Endothelial cell (in vitro differentiated cells): ENCODE measurements at regions not wholly inside any gene's neighbourhood (a gene's known extent, or its start where the extent isn't known, plus 50 kb on each side); places are given as distances from the start of the nearest gene placed in this dataset.

Experiments
- DNase-seq: peaks from one replicate; pipeline ENCODE4 v3.0.0; 2021; ENCODE audit warnings: low spot score
- H3K27ac Mint-ChIP-seq: one replicate; pipeline ENCODE4 v1.8.0; 2021; ENCODE audit warnings: mixed read lengths, inconsistent platforms; ENCODE audit not compliant: unreplicated experiment
- H3K27me3 Mint-ChIP-seq: one replicate; pipeline ENCODE4 v1.8.0; 2021; ENCODE audit warnings: mild to moderate bottlenecking, moderate library complexity, mixed read lengths, inconsistent platforms; ENCODE audit not compliant: unreplicated experiment
- H3K36me3 Mint-ChIP-seq: one replicate; pipeline ENCODE4 v1.8.0; 2021; ENCODE audit warnings: mild to moderate bottlenecking, low read depth, mixed read lengths, inconsistent platforms; ENCODE audit not compliant: unreplicated experiment
- H3K4me1 Mint-ChIP-seq: one replicate; pipeline ENCODE4 v1.8.0; 2021; ENCODE audit warnings: mild to moderate bottlenecking, mixed read lengths, inconsistent platforms; ENCODE audit not compliant: unreplicated experiment
- H3K4me3 Mint-ChIP-seq: one replicate; pipeline ENCODE4 v1.8.0; 2021; ENCODE audit warnings: mild to moderate bottlenecking, mixed read lengths, inconsistent platforms; ENCODE audit not compliant: unreplicated experiment
- H3K9me3 Mint-ChIP-seq: one replicate; pipeline ENCODE4 v1.8.0; 2021; ENCODE audit warnings: mixed read lengths, inconsistent platforms; ENCODE audit not compliant: unreplicated experiment
- CTCF ChIP-seq: fragments of 200-600 bp; sonication (generic); IDR thresholded peaks from one replicate; pipeline ENCODE4 v1.5.0; 2021; ENCODE audit warnings: antibody characterized with exemption; ENCODE audit not compliant: unreplicated experiment

GRCh38 chr11:119892311-119892808 is 163.4 kb upstream of the NECTIN1 start:
- Mint-ChIP-seq H3K4me1 (peaks cover 7% of the 10 kb centered on the region), H3K27ac (no peak overlapping the region), H3K4me3 (no peak overlapping the region), H3K36me3 (no peaks in the 10 kb centered on the region), H3K9me3 (no peaks in the 10 kb centered on the region), H3K27me3 (peaks cover 7% of the 10 kb centered on the region)
- no peak for TF ChIP-seq CTCF
- DNase-seq = no peak

GRCh38 chr11:119891055-119891768 is 162.2 kb upstream of the NECTIN1 start:
- no peak for TF ChIP-seq CTCF
- H3K4me3 Mint-ChIP-seq = no peak overlapping the region
- no peaks in the 10 kb centered on the region for H3K9me3 Mint-ChIP-seq
- H3K27me3 Mint-ChIP-seq = peaks cover 7% of the 10 kb centered on the region
- peaks cover 5% of the 10 kb centered on the region for H3K4me1 Mint-ChIP-seq
- DNase-seq = no peak
- no peak overlapping the region for H3K27ac Mint-ChIP-seq
- no peaks in the 10 kb centered on the region for H3K36me3 Mint-ChIP-seq

GRCh38 chr11:119890466-119890865 is 161.5 kb upstream of the NECTIN1 start:
- Mint-ChIP-seq H3K36me3 (no peaks in the 10 kb centered on the region), H3K4me1 (peaks cover 5% of the 10 kb centered on the region)

GRCh38 chr11:119889728-119890280 is 160.8 kb upstream of the NECTIN1 start:
- Mint-ChIP-seq H3K36me3 (no peaks in the 10 kb centered on the region), H3K27ac (no peak overlapping the region), H3K4me1 (peaks cover 5% of the 10 kb centered on the region), H3K27me3 (peaks cover 7% of the 10 kb centered on the region), H3K4me3 (no peak overlapping the region), H3K9me3 (no peaks in the 10 kb centered on the region)
- no peak for TF ChIP-seq CTCF
- DNase-seq = no peak

More at GRCh38 chr11:119890466-119890865, 161.5 kb upstream of the NECTIN1 start:
- no peak overlapping the region for H3K27ac Mint-ChIP-seq
- no peak for DNase-seq
- H3K27me3 Mint-ChIP-seq = peaks cover 7% of the 10 kb centered on the region
- TF ChIP-seq CTCF = no peak
- H3K9me3 Mint-ChIP-seq = no peaks in the 10 kb centered on the region
- no peak overlapping the region for H3K4me3 Mint-ChIP-seq

- no peaks in the 10 kb centered on the region for H3K9me3 Mint-ChIP-seq
- no peak overlapping the region for H3K27ac Mint-ChIP-seq
- DNase-seq = no peak
- no peak overlapping the region for H3K4me3 Mint-ChIP-seq
- no peak for TF ChIP-seq CTCF
- H3K4me1 Mint-ChIP-seq = peaks cover 5% of the 10 kb centered on the region
- peaks cover 7% of the 10 kb centered on the region for H3K27me3 Mint-ChIP-seq
- H3K36me3 Mint-ChIP-seq = no peaks in the 10 kb centered on the region
These were observed 160.1 kb upstream of the NECTIN1 start for GRCh38 chr11:119889111-119889510.
